Adrenal gland (tissue), 5 donors: ENCODE measurements at regions not wholly inside any gene's neighbourhood (a gene's known extent, or its start where the extent isn't known, plus 50 kb on each side); places are given as distances from the start of the nearest gene placed in this dataset.

Experiments
- POLR2A ChIP-seq, 2 donors: fragments of 450-650 bp; IDR thresholded peaks; one replicate each; pipeline ENCODE4 v1.6.1; 2017; ENCODE audit warnings: antibody characterized with exemption in 2 of 2, mild to moderate bottlenecking in 2 of 2, moderate library complexity in 1 of 2
- TF ChIP-seq, protein P1 (sequence below), 6 experiments: fragments of 450-650 bp in 4 of 6; fragments of 200-600 bp in 2 of 6; sonication (generic) in 1 of 6; IDR thresholded peaks; 1 replicate in 5 of 6; 2 replicates in 1 of 6; pipeline versions ENCODE4 v1.5.1 to v1.8.0; 2016 to 2021; ENCODE audit warnings: antibody characterized with exemption in 6 of 6, mild to moderate bottlenecking in 2 of 6, moderate library complexity in 1 of 6
- donor health status: DM: no; HTN: no; CAD: no.

DNA sequence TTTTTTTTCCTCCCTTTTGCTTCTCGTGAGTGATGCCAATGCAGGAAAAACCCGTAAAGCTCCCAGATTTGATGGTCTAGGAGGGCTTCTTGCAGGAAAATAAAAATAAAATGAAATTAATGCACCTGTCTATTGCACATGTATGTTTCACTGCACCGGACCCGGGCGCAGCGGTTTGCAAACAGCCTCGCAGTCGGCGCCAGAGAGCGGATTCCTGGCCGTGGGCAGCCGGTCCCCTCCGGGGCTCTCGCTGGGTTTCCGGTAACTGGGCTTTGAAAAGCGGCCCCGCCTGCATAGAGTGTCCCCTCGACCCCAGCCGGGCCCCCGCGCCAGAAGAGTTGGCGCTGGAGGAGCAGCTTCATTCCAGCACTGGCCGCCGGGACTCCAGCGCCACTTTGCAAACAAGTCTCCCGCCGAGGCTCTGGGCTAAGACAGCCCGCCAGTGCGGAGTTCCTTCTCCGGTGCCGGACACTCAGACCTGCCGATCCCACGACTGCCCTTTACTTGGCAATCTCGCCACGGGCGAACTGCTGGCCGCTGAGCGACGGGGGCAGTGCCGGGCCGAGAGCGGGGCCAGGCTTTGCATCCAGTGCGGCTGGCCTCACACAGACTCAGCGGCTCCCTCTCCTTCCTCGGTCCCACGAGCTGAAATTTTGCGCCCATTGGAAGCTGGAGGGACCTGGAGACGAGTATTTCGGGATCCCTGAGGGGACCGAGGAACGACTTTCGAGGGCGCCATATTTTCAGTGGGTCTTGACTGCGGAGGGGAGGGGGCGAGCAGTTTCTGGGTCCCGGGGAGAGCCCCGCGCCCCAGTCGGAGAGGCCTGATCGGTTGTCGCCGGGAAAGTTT is 225.9 kb upstream of the C2CD4B start:
- TF ChIP-seq, protein P1, sequence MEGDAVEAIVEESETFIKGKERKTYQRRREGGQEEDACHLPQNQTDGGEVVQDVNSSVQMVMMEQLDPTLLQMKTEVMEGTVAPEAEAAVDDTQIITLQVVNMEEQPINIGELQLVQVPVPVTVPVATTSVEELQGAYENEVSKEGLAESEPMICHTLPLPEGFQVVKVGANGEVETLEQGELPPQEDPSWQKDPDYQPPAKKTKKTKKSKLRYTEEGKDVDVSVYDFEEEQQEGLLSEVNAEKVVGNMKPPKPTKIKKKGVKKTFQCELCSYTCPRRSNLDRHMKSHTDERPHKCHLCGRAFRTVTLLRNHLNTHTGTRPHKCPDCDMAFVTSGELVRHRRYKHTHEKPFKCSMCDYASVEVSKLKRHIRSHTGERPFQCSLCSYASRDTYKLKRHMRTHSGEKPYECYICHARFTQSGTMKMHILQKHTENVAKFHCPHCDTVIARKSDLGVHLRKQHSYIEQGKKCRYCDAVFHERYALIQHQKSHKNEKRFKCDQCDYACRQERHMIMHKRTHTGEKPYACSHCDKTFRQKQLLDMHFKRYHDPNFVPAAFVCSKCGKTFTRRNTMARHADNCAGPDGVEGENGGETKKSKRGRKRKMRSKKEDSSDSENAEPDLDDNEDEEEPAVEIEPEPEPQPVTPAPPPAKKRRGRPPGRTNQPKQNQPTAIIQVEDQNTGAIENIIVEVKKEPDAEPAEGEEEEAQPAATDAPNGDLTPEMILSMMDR (IDR thresholded peaks at IDR 0.05), result no peak
- TF ChIP-seq POLR2A (IDR thresholded peaks at IDR 0.05), result no peak
